NCI-H748 (cell line): ENCODE measurements at regions not wholly inside any gene's neighbourhood (a gene's known extent, or its start where the extent isn't known, plus 50 kb on each side); places are given as distances from the start of the nearest gene placed in this dataset.

Experiments used
- DNase-seq: peaks from one replicate; lab custom pipeline; 2025; ENCODE audit not compliant: unreplicated experiment; lab: John Stamatoyannopoulos, UW

GRCh38 chr12:63321373-63321772 lies 170.4 kb upstream of the AVPR1A start:
- no peak for DNase-seq

GRCh38 chr12:63319936-63320633 lies 169.1 kb upstream of the AVPR1A start:
- no peak for DNase-seq

- peak; percentile 27 for DNase-seq
Measured at GRCh38 chr12:63319386-63319785, 168.4 kb upstream of the AVPR1A start.

- no peak for DNase-seq
Measured at GRCh38 chr12:63318933-63319332, 167.9 kb upstream of the AVPR1A start.

GRCh38 chr12:63318313-63318712 lies 167.3 kb upstream of the AVPR1A start:
- no peak for DNase-seq

- DNase-seq, result no peak
Measured at GRCh38 chr12:63317880-63318279, 166.9 kb upstream of the AVPR1A start.

GRCh38 chr12:63317286-63317846 lies 166.4 kb upstream of the AVPR1A start:
- DNase-seq, result no peak

- DNase-seq, result no peak
Measured at GRCh38 chr12:63313139-63313538, 162.1 kb upstream of the AVPR1A start.

- no peak for DNase-seq
Measured at GRCh38 chr12:63308671-63309070, 157.7 kb upstream of the AVPR1A start.

- no peak for DNase-seq
Measured at GRCh38 chr12:63307849-63308248, 156.8 kb upstream of the AVPR1A start.

GRCh38 chr12:63305901-63306875 lies 155.2 kb upstream of the AVPR1A start:
- DNase-seq, result no peak

GRCh38 chr12:63304887-63305316 lies 153.9 kb upstream of the AVPR1A start:
- DNase-seq, result no peak

GRCh38 chr12:63302941-63303536 lies 152.0 kb upstream of the AVPR1A start:
- no peak for DNase-seq

GRCh38 chr12:63302269-63302940 lies 151.4 kb upstream of the AVPR1A start:
- no peak for DNase-seq

GRCh38 chr12:63301311-63301710 lies 150.3 kb upstream of the AVPR1A start:
- no peak for DNase-seq

GRCh38 chr12:63298386-63298930 lies 147.5 kb upstream of the AVPR1A start:
- no peak for DNase-seq

GRCh38 chr12:63294327-63294632 lies 143.3 kb upstream of the AVPR1A start:
- no peak for DNase-seq

- DNase-seq, result peak; percentile 20
Measured at GRCh38 chr12:63292471-63293221, 141.6 kb upstream of the AVPR1A start.

GRCh38 chr12:63276537-63277365 lies 125.8 kb upstream of the AVPR1A start:
- DNase-seq, result peak; percentile 73
